NCI-H1417 (cell line): ENCODE measurements at regions not wholly inside any gene's neighbourhood (a gene's known extent, or its start where the extent isn't known, plus 50 kb on each side); places are given as distances from the start of the nearest gene placed in this dataset.
"Not testable (repeated sequence)": the region's sequence is repeated elsewhere in the genome, so short reads cannot be mapped to it uniquely, and the experiment has no call there.

Experiments used
- DNase-seq, 3 experiments: peaks; one replicate each; lab custom pipeline; 2025; lab: John Stamatoyannopoulos, UW

GRCh38 chr3:84679211-84679610 is 279.6 kb upstream of the CADM2 start:
- DNase-seq: no peak

- DNase-seq: peak in 1 of 3 experiments; percentile 0
Measured at GRCh38 chr3:84680700-84681099, 278.1 kb upstream of the CADM2 start.

- DNase-seq: no peak
Measured at GRCh38 chr3:84683493-84683892, 275.3 kb upstream of the CADM2 start.

GRCh38 chr3:84685467-84685866 is 273.3 kb upstream of the CADM2 start:
- no peak for DNase-seq

- DNase-seq: no peak
Measured at GRCh38 chr3:84692261-84692660, 266.5 kb upstream of the CADM2 start.

GRCh38 chr3:84710288-84710687 is 248.5 kb upstream of the CADM2 start:
- not testable (repeated sequence) for DNase-seq

- DNase-seq: no peak
Measured at GRCh38 chr3:84717894-84718293, 240.9 kb upstream of the CADM2 start.

- DNase-seq: no peak
Measured at GRCh38 chr3:84724877-84725276, 233.9 kb upstream of the CADM2 start.

GRCh38 chr3:84727616-84728015 is 231.2 kb upstream of the CADM2 start:
- no peak for DNase-seq

- not testable (repeated sequence) for DNase-seq
Measured at GRCh38 chr3:84734731-84735130, 224.1 kb upstream of the CADM2 start.

- DNase-seq: peak in 2 of 3 experiments; percentile 6 to 53
Measured at GRCh38 chr3:84738086-84738485, 220.7 kb upstream of the CADM2 start.

GRCh38 chr3:84742915-84743425 is 215.8 kb upstream of the CADM2 start:
- no peak for DNase-seq

GRCh38 chr3:84744130-84744529 is 214.7 kb upstream of the CADM2 start:
- no peak for DNase-seq

GRCh38 chr3:84755860-84756259 is 202.9 kb upstream of the CADM2 start:
- no peak for DNase-seq

GRCh38 chr3:84759361-84759760 is 199.4 kb upstream of the CADM2 start:
- DNase-seq: no peak

- peak in 1 of 3 experiments; percentile 8 for DNase-seq
Measured at GRCh38 chr3:84772841-84773240, 185.9 kb upstream of the CADM2 start.

GRCh38 chr3:84783281-84783680 is 175.5 kb upstream of the CADM2 start:
- no peak for DNase-seq

GRCh38 chr3:84789961-84790360 is 168.8 kb upstream of the CADM2 start:
- DNase-seq: no peak

- no peak for DNase-seq
Measured at GRCh38 chr3:84806958-84807357, 151.8 kb upstream of the CADM2 start.

- no peak for DNase-seq
Measured at GRCh38 chr3:84820126-84820525, 138.7 kb upstream of the CADM2 start.

- DNase-seq: no peak
Measured at GRCh38 chr3:84820906-84821305, 137.9 kb upstream of the CADM2 start.

- no peak for DNase-seq
Measured at GRCh38 chr3:84825817-84826216, 133.0 kb upstream of the CADM2 start.

- no peak for DNase-seq
Measured at GRCh38 chr3:84830476-84830875, 128.3 kb upstream of the CADM2 start.

GRCh38 chr3:84835366-84835765 is 123.4 kb upstream of the CADM2 start:
- no peak for DNase-seq

GRCh38 chr3:84836961-84837360 is 121.8 kb upstream of the CADM2 start:
- peak; percentile 80 to 95 (median 93) for DNase-seq
